SJCRH30 (cell line): ENCODE measurements at regions not wholly inside any gene's neighbourhood (a gene's known extent, or its start where the extent isn't known, plus 50 kb on each side); places are given as distances from the start of the nearest gene placed in this dataset.
"Not testable (repeated sequence)": the region's sequence is repeated elsewhere in the genome, so short reads cannot be mapped to it uniquely, and the experiment has no call there.

Source experiments
- DNase-seq, 2 experiments: peaks; one replicate each; pipeline ENCODE4 v3.0.0-alpha.2; 2015 to 2020
- H3K27ac ChIP-seq: fragments of 250-450 bp; sonication (Bioruptor Pico); 2 replicates; pipeline ENCODE4 v1.5.1; 2020; ENCODE audit warnings: mild to moderate bottlenecking, moderate library complexity
- H3K27me3 ChIP-seq: fragments of 250-450 bp; sonication (Bioruptor Pico); 2 replicates; pipeline ENCODE4 v1.5.1; 2020; ENCODE audit warnings: mild to moderate bottlenecking, moderate library complexity
- H3K36me3 ChIP-seq: fragments of 250-450 bp; sonication (Bioruptor Pico); 2 replicates; pipeline ENCODE4 v1.5.1; 2020; ENCODE audit warnings: mild to moderate bottlenecking, moderate library complexity
- H3K4me1 ChIP-seq: fragments of 250-450 bp; sonication (Bioruptor Pico); 2 replicates; pipeline ENCODE4 v1.5.1; 2020; ENCODE audit warnings: mild to moderate bottlenecking, moderate library complexity
- H3K4me3 ChIP-seq: fragments of 250-450 bp; sonication (Bioruptor Pico); 2 replicates; pipeline ENCODE4 v1.5.1; 2020; ENCODE audit warnings: mild to moderate bottlenecking, moderate library complexity
- H3K9me3 ChIP-seq: fragments of 250-450 bp; sonication (Bioruptor Pico); replicated peaks from 2 replicates; pipeline ENCODE4 v1.5.1; 2020; ENCODE audit warnings: mild to moderate bottlenecking, moderate library complexity

GRCh38 chr15:25090073-25090733 lies 135.4 kb downstream of the SNRPN start:
- H3K4me3 ChIP-seq = no peak overlapping the region
- no peaks in the 10 kb centered on the region for H3K9me3 ChIP-seq
- DNase-seq = no peak
- no peaks in the 10 kb centered on the region for H3K4me1 ChIP-seq
- H3K36me3 ChIP-seq = no peaks in the 10 kb centered on the region; the same call in 1 of the 2 replicates
- H3K27ac ChIP-seq = no peak overlapping the region
- H3K27me3 ChIP-seq = no peaks in the 10 kb centered on the region

DNA sequence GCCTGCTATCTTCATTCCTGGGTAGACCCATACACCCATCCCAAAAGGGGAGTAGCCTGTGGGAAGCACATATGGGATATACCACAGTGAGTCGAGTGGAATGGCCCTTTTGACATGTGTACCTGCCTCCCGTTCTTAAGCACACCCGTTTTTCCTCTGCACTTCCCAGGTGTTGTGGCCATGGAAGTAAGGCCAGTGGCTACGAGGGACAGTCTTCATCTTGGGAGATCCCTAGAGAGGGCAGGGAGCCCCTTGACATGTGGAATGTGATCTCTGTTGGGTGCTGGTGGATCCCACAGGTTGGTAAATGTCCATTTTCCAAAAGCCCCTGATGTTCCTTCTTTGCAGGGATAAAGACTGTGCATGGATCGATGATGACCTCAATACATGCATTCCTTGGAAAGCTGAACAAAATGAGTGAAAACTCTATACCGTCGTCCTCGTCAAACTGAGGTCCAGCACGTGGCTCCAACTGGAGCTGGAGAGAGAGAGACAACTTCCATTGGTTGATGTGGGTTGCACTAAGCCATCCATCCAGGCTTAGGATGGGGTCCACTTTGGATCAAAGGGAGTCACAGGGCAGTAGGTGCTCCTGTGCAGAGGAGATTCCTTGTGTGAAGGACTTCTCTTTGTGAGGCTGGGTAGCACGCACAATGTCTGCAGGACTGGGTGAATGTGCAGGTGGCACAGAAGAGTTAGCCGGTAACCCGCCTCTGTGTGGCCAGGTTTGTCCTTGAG lies 136.8 kb downstream of the SNRPN start:
- Histone ChIP-seq H3K4me3 (no peak overlapping the region), H3K27me3 (no peaks in the 10 kb centered on the region), H3K9me3 (no peaks in the 10 kb centered on the region), H3K27ac (no peak overlapping the region), H3K36me3 (no peaks in the 10 kb centered on the region; the same call in 1 of the 2 replicates), H3K4me1 (no peaks in the 10 kb centered on the region)
- no peak for DNase-seq

GRCh38 chr15:25092661-25093060 lies 137.9 kb downstream of the SNRPN start:
- no peak for DNase-seq
- Histone ChIP-seq H3K9me3 (no peaks in the 10 kb centered on the region), H3K27ac (no peak overlapping the region), H3K36me3 (no peaks in the 10 kb centered on the region), H3K27me3 (no peaks in the 10 kb centered on the region), H3K4me1 (no peaks in the 10 kb centered on the region), H3K4me3 (no peak overlapping the region)

DNA sequence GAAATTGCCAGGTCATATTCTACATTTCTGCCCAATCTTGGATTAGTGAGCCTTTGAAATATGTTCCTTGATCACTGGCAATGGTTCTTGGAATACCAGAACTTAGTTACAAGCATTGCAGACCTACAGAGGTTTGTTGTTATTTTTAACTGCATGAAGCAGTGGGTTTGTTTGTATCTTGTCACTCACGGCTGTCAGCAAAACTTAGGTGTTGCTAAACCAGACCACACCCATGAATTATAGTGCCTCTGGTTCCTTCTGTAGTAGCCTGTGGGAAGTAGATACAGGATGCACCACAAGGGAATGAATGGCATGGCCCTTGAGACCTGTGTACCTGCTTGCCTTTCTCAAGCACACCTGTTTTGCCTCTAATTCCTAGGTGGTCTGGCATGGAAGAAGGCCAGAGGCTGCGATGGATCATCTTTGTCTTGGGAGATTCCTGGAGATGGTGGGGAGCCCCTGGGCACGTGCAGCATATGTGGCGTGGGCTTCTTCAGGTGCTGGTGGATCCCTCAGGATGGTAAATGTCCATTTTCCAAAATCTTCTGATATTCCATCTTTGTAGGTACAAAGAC lies 138.8 kb downstream of the SNRPN start:
- H3K36me3 ChIP-seq = no peaks in the 10 kb centered on the region
- H3K4me1 ChIP-seq = no peaks in the 10 kb centered on the region
- H3K9me3 ChIP-seq = no peaks in the 10 kb centered on the region
- no peak for DNase-seq
- H3K27me3 ChIP-seq = no peaks in the 10 kb centered on the region
- H3K27ac ChIP-seq = no peak overlapping the region
- H3K4me3 ChIP-seq = no peak overlapping the region

GRCh38 chr15:25094066-25094465 lies 139.3 kb downstream of the SNRPN start:
- Histone ChIP-seq H3K4me3 (no peak overlapping the region), H3K36me3 (no peaks in the 10 kb centered on the region), H3K27me3 (no peaks in the 10 kb centered on the region), H3K9me3 (no peaks in the 10 kb centered on the region), H3K27ac (no peak overlapping the region), H3K4me1 (no peaks in the 10 kb centered on the region)
- DNase-seq = no peak

- Histone ChIP-seq H3K4me3 (no peak overlapping the region), H3K27me3 (no peaks in the 10 kb centered on the region), H3K4me1 (no peaks in the 10 kb centered on the region), H3K36me3 (no peaks in the 10 kb centered on the region), H3K9me3 (no peaks in the 10 kb centered on the region), H3K27ac (no peak overlapping the region)
- no peak for DNase-seq
These were observed 139.7 kb downstream of the SNRPN start for GRCh38 chr15:25094519-25094918.

DNA sequence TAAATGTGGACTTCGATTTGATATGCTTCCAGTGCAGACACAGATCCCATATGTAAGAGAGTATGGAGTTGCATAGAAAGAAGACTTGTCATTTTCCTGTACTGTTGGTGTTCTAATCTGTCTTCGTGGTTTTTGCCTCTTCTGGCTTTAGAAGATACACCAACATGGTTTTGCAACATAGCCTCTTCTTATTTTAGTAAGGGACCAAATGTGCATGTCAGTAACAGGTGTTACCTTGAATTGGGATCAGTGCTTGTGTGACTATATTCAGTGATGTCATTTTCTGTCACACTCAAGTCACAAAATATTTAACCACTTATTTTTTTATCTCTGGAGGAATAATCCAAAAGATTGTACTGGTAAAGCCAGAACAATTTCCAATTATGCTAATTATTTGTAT lies 140.4 kb downstream of the SNRPN start:
- Histone ChIP-seq H3K27me3 (no peaks in the 10 kb centered on the region), H3K27ac (no peak overlapping the region), H3K36me3 (no peaks in the 10 kb centered on the region), H3K9me3 (no peaks in the 10 kb centered on the region), H3K4me1 (no peaks in the 10 kb centered on the region), H3K4me3 (no peak overlapping the region)
- DNase-seq = no peak

DNA sequence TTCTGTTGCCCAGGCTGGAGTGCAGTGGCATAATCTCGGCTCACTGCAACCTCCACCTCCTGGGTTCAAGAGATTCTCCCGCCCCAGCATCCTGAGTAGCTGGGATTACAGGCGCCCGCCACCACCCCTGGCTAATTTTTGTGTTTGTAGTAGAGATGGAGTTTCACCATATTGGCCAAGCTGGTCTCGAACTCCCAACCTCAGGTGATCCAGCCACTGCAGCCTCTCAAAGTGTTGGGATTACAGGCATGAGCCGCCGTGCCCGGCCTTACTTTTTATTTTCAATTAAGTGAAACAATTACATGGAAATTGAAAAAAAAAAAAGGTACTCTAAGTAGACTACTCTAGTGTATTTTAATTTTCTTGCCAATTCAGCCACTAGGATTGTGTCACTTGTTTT lies 145.2 kb downstream of the SNRPN start:
- H3K4me3 ChIP-seq, H3K36me3 ChIP-seq, DNase-seq, H3K27me3 ChIP-seq, H3K9me3 ChIP-seq, H3K4me1 ChIP-seq, H3K27ac ChIP-seq: not testable (repeated sequence)

DNA sequence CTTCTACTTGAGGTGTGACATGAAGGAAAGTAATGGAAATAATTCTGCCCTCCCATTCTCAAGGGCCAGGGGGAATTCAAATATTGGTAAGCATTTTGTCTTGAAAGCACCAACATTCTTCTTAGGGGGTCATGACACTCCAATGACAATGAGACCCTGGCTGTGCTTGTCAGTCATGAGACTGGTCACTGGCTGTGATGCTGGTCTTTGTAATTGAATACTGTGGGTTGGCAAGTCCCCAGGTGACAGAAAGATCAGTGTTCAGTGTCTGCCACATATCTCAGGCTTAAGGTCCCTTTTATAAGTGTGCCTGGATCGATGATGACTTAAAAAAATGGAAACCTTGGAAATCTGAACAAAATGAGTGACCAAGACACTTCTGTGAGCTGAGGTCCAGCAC lies 151.4 kb downstream of the SNRPN start:
- Histone ChIP-seq H3K4me1 (no peaks in the 10 kb centered on the region), H3K9me3 (no peaks in the 10 kb centered on the region), H3K27me3 (no peaks in the 10 kb centered on the region), H3K27ac (no peak overlapping the region), H3K36me3 (no peaks in the 10 kb centered on the region), H3K4me3 (no peak overlapping the region)
- DNase-seq = peak in 1 of 2 experiments; percentile 4

DNA sequence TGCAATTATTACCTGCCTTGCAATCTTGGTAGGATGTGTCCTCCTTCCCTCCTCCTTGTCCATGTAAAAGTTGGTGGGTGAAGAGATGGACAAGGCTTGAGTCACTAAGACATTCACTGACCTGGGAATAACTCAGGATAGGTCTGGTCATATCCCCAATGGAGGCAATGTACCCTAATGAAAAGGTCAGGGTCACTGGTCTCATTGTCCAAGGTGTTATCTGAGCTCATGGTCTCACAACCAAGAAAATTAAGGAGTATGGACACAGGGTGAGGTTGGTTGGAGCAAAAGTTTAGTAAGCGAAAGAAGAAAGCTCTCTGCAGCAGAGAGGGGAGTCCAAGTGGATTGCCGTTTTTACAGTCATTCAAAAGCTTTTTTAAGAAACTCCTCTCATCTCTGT lies 179.0 kb downstream of the SNRPN start:
- Histone ChIP-seq H3K36me3 (no peaks in the 10 kb centered on the region), H3K4me3 (no peak overlapping the region), H3K9me3 (no peaks in the 10 kb centered on the region), H3K27me3 (no peaks in the 10 kb centered on the region), H3K4me1 (no peaks in the 10 kb centered on the region), H3K27ac (no peak overlapping the region)
- no peak for DNase-seq

DNA sequence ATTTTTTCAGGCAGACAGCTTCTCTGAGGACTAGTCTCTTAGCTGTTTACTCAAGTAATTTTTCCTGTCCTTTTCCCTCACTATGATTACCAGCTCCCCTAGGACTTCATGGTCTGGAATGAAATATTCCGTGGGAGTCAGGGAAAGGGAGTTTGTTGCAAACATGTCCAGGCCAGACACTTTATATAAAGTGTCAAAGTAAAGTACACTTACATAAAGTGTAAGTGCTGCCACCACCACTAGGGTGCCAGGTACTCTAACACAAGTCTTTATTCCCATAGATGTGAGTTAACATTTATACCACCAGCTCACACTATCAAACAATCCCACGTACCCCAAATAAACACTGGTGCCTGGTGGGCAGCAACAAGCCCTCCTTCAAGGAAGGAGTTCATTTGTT lies 179.8 kb downstream of the SNRPN start:
- Histone ChIP-seq H3K9me3 (no peaks in the 10 kb centered on the region), H3K27ac (no peak overlapping the region), H3K4me1 (no peaks in the 10 kb centered on the region), H3K27me3 (no peaks in the 10 kb centered on the region), H3K36me3 (no peaks in the 10 kb centered on the region), H3K4me3 (no peak overlapping the region)
- DNase-seq = no peak

DNA sequence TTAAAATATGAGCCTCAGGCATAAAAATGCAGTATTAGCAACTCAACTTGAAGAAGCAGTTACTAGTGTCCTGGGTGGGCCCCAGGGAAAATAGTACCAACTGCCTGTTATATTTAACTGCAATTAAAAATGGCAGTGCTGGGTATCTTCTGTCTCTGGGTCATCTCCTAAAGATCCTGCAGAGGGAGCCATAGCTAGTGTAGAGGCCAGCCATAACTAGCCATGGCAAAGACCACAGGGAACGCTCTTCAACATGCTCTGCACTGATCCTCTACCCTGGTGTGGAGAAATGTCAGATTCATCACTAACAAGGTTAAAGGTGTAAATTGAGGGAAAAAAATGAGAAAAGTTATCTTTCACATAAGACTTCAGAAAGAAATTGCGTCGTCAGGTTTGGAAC lies 181.3 kb downstream of the SNRPN start:
- peak; percentile 19 to 54 for DNase-seq
- no peaks in the 10 kb centered on the region for H3K4me1 ChIP-seq
- no peak overlapping the region for H3K27ac ChIP-seq
- no peaks in the 10 kb centered on the region for H3K36me3 ChIP-seq
- H3K9me3 ChIP-seq = no peaks in the 10 kb centered on the region
- no peak overlapping the region for H3K4me3 ChIP-seq
- no peaks in the 10 kb centered on the region for H3K27me3 ChIP-seq

- H3K27ac ChIP-seq = no peak overlapping the region
- H3K9me3 ChIP-seq = no peaks in the 10 kb centered on the region
- no peak overlapping the region for H3K4me3 ChIP-seq
- H3K4me1 ChIP-seq = no peaks in the 10 kb centered on the region
- DNase-seq = no peak
- no peaks in the 10 kb centered on the region for H3K27me3 ChIP-seq
- H3K36me3 ChIP-seq = no peaks in the 10 kb centered on the region
These were observed 182.2 kb downstream of the SNRPN start for GRCh38 chr15:25137013-25137412.

DNA sequence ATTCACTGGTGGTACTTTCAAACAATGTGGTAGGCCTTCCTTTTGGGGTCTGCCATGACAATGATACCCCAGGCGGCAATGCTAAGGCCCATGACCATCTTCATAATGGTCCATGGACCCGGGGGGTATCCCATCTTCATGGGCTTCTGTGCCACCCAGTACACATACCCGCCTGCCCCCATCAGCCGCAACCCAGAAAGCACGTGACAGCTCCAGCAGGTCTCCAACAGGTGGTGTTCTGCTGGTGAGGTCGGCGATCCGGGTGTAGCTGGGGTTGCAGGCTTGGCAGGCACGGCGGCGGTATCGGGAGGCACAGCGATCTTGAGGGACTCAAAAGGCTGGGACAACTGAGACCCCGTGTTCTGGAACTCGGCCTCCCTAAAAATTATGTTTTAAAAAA lies 214.5 kb downstream of the SNRPN start:
- Histone ChIP-seq H3K27me3 (no peaks in the 10 kb centered on the region), H3K27ac (no peak overlapping the region), H3K4me1 (no peaks in the 10 kb centered on the region), H3K4me3 (no peak overlapping the region), H3K9me3 (no peaks in the 10 kb centered on the region; the same call in 1 of the 2 replicates), H3K36me3 (no peaks in the 10 kb centered on the region)
- no peak for DNase-seq

- H3K9me3 ChIP-seq = no peaks in the 10 kb centered on the region; the same call in 1 of the 2 replicates
- no peaks in the 10 kb centered on the region for H3K36me3 ChIP-seq
- no peak overlapping the region for H3K4me3 ChIP-seq
- DNase-seq = peak in 1 of 2 experiments; percentile 0
- H3K4me1 ChIP-seq = no peaks in the 10 kb centered on the region
- no peak overlapping the region for H3K27ac ChIP-seq
- no peaks in the 10 kb centered on the region for H3K27me3 ChIP-seq
These were observed 215.4 kb downstream of the SNRPN start for GRCh38 chr15:25170113-25170731.
